GM19193 (cell line): ENCODE measurements at regions not wholly inside any gene's neighbourhood (a gene's known extent, or its start where the extent isn't known, plus 50 kb on each side); places are given as distances from the start of the nearest gene placed in this dataset.

Source experiments
- POLR2A ChIP-seq: IDR thresholded peaks from 4 replicates; pipeline ENCODE4 v1.6.1; 2011; ENCODE audit not compliant: insufficient read depth, insufficient read length; ENCODE audit errors: extremely low read depth

DNA sequence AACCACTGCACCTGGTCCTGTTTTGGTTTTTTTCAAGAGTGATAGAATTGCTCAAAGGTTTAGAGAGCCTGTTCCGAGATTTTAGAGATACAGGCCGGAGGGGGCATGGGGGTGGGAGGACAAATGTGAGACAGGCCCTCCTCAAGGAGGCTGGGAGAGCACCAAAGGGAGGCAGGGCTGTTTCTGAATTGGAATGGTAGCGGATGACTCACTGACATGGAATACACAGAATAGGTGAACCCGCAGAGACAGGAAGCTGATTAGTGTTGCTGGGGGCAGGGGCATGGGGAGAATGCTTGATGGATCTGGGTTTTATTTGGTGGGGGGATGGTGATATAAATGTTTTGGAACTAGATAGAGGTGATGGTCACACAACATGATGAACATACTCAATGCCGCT is 111.0 kb upstream of the MGAT5 start:
- TF ChIP-seq POLR2A = no peak

GRCh38 chr2:134143568-134143967 is 110.3 kb upstream of the MGAT5 start:
- no peak for TF ChIP-seq POLR2A

DNA sequence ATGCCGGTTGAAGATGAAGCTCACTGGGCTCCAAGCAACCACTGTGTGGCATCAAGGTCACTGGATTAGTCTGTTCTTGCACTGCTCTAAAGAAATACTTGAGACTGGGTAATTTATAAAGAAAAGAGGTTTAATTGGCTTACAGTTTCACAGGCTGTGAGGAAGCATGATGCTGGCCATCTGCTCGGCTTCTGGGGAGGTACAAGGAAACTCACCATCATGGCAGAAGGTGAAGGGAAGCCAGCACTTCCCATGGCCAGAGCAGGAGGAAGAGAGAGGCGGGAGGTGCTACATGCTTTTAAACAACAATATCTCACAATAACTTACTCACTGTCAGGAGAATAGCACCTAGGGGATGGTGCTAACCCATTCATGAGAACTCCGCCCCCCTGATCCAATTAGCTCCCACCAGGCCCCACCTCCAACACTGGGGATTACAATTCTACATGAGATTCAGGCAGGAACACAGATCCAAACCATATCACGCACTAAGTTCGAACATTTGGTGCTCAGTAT is 109.7 kb upstream of the MGAT5 start:
- no peak for TF ChIP-seq POLR2A

DNA sequence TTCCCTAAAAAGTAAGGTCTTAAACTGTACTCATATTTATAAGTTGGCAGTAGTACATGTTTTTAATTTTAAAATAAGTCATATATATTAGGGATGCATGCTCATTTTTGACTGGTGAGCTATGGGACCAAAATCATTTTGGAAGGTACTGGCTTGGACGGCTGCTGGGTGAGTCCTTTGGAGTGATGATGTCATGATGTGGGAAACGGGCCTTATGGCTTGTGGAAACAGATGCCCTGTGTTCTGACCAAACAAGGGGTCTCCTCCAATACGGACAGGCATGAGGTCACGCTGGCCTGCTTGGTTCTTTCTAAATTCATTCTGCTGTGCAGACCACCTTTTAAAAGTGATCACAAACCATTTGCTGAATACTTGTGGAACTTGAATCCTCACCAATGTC is 109.2 kb upstream of the MGAT5 start:
- no peak for TF ChIP-seq POLR2A

GRCh38 chr2:134145519-134145918 is 108.4 kb upstream of the MGAT5 start:
- TF ChIP-seq POLR2A = no peak

GRCh38 chr2:134146161-134146560 is 107.7 kb upstream of the MGAT5 start:
- TF ChIP-seq POLR2A = no peak

DNA sequence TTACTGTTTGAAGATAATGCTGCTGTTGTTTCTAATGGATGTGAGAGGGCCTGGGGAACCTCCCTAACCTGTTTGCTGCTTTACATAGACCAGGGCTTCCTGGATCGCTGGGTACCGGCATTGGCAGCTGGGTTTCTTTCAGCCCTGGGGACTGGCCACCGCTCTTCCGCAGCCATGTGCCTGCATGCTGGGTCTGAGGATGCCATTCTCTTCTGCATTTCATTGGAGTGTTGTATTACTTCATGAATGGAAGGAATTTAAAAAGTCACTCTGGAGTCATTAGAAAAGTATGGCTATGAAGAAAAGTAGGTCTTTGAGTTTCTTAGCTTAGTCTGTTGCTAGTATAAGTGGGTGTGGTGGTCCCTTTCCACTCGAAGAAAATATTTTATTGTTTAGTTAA is 107.3 kb upstream of the MGAT5 start:
- TF ChIP-seq POLR2A = no peak

DNA sequence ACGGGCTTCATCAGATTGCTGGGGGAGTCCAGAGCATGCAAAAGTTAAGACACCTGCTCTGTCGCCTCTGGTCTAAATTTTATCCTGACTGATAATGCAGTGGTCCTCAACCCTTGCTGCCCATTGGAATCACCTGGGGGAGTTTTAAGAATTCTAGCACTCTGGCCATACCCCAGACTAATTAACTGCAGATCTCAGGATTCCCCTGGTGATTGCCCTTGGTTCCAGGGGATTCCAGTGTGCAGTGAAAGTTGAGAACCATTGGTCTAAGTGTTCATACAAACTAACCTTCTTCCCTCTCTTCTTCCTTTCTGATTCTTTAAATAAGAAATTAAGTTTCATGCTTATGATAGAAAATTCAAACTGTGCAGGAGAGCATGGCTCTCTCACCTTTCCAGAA is 105.7 kb upstream of the MGAT5 start:
- no peak for TF ChIP-seq POLR2A

DNA sequence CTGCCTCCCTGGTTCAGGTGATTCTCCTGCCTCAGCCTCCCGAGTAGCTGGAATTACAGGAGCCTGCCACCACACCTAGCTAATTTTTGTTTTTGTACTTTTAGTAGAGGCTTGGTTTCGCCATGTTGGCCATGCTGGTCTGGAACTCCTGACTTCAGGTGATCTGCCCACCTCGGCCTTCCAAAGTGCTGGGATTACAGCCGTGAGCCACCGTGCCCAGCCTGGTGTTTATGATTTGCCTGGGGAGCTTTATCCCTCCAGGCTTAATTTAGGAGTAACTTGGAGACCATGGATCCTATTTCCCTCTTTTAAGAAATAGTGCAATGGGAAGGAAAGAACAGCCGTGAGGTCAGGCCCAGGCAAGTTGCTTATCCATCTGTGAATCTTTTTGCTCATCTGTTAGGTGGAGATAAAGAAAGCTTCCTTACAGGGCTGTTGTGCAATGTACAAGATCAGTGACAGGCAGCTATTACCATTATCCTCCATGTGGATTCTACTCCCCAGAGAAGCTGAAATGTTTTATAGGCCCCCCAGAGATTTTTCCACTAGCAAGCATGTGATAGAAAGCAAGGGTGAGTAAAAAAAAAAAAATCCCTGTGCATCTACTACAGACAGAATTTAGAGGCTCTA is 104.9 kb upstream of the MGAT5 start:
- no peak for TF ChIP-seq POLR2A

- TF ChIP-seq POLR2A = no peak
These were observed 104.0 kb upstream of the MGAT5 start for GRCh38 chr2:134149904-134150303.

GRCh38 chr2:134150760-134151159 is 103.1 kb upstream of the MGAT5 start:
- TF ChIP-seq POLR2A = no peak

GRCh38 chr2:134152045-134153010 is 101.5 kb upstream of the MGAT5 start:
- TF ChIP-seq POLR2A = no peak

DNA sequence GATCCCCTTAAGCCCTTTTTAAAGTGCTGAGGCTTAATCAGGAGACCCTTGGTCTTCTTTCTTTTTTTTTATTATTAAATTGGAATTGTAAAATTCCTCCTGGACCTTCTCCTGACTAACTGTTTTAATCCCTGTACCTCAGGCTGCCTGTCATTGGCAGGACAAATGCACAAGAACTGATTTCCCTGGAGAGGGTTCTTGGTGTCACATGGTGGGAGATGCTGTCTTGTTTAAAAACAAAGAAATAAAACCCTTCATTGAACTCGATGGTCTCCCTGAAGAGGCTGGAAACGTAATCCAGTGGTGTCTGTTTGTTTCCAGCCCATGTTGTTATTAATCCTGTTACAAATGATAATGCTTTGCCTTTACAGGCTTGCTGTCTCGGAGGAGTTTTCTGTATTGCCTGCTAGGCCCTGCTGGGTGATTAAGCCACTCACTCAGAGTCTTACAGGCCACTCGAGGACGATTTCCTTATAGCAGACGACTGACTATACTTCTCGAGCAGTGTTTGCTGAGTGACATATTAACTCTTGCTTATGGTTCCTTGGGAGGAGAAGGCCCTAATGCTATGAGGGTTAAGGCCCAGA is 100.5 kb upstream of the MGAT5 start:
- TF ChIP-seq POLR2A = no peak

GRCh38 chr2:134154246-134154645 is 99.6 kb upstream of the MGAT5 start:
- TF ChIP-seq POLR2A = no peak

- no peak for TF ChIP-seq POLR2A
These were observed 98.7 kb upstream of the MGAT5 start for GRCh38 chr2:134155134-134155533.

GRCh38 chr2:134158295-134158694 is 95.6 kb upstream of the MGAT5 start:
- no peak for TF ChIP-seq POLR2A

DNA sequence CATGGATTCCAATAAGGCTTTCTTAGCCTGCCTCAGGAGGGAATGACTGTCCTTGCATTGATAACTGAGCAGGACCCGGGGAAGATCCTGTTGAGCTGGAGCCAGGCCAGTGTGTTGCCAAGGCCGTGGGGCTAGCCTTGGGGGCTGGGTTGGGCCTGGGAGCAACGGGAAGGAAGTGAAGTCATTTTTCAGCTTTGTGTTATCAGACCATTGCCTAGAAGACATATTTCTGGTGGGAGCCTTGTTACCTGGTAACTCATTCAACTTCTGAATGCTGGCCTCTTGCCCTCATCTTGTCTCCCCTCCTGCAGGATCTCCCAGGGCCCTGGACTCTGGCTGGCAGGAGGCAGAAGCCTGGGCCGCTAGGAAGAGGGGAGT is 92.7 kb upstream of the MGAT5 start:
- TF ChIP-seq POLR2A = no peak

DNA sequence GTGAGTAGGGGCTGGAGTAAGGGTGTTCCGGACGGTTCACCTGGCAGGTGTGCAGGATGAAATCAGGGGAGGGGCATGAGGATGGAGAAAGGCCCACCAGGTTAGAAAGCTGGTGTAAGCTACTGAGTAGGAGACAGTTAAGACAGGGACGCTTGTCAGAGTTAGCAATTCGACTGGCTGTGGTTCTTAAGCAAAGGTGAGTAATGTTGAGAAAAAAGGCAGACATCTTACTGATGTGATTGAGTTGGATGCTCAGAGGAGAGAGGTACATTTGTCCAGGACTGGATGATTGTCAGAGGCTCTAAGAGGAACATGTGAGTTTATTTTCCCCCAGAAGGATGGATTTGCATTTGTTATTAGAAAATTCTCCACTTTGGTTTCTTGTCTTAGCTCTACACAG is 90.5 kb upstream of the MGAT5 start:
- TF ChIP-seq POLR2A = no peak
